ENCODE measurements at regions not wholly inside any gene's neighbourhood (a gene's known extent, or its start where the extent isn't known, plus 50 kb on each side); places are given as distances from the start of the nearest gene placed in this dataset.
"Not testable (repeated sequence)": the region's sequence is repeated elsewhere in the genome, so short reads cannot be mapped to it uniquely, and the experiment has no call there.

DNA sequence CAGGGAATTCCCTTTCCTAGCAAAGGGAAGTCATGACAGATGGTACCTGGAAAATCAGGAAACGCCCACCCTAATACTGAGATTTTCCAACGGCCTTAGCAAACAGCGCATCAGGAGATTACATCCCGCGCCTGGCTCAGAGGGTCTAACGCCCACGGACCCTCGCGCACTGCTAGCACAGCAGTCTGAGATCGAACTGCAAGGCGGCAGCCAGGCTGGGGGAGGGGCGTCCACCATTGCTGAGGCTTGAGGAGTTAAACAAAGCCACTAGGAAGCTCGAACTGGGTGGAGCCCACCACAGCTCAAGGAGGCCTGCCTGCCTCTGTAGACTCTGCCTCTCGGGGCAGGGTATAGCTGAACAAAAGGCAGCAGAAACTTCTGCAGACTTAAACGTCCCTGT lies 507.7 kb downstream of the ZIC3 start:
- no peak overlapping the region for H3K4me3 Mint-ChIP-seq
- no peak overlapping the region for H3K27ac Mint-ChIP-seq
- H3K27me3 Mint-ChIP-seq (ENCODE audit: insufficient read depth) = no peaks in the 10 kb centered on the region
- H3K36me3 Mint-ChIP-seq (ENCODE audit: low read depth) = no peaks in the 10 kb centered on the region
- H3K4me1 Mint-ChIP-seq (ENCODE audit: low read depth) = no peaks in the 10 kb centered on the region
- H3K9me3 Mint-ChIP-seq = no peaks in the 10 kb centered on the region
- intact Hi-C loops (cut with micrococcal nuclease) = no loop called here
- DNase-seq (ENCODE audit: low spot score) = no peak

DNA sequence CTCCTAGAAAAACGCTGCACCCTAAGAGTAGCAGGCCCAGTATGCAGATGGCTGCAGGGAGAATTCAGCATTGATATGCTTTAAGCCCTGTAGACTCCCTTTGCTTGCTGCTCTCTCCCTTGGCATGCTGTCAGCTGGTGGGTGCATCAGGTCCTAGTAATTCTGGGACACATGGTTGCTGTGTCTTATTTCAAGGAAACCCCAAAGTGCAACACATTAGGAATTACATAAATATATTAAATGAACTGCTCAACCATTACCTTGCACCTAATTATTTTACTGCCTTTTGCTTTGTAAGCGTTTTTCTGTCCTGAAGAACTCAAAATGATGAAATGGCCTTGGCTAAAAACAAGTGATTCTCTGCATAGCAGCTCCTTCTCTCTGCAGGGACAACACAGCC lies 516.3 kb downstream of the ZIC3 start:
- intact Hi-C loops (cut with micrococcal nuclease) = no loop called here
- no peaks in the 10 kb centered on the region for H3K27me3 Mint-ChIP-seq (ENCODE audit: insufficient read depth)

DNA sequence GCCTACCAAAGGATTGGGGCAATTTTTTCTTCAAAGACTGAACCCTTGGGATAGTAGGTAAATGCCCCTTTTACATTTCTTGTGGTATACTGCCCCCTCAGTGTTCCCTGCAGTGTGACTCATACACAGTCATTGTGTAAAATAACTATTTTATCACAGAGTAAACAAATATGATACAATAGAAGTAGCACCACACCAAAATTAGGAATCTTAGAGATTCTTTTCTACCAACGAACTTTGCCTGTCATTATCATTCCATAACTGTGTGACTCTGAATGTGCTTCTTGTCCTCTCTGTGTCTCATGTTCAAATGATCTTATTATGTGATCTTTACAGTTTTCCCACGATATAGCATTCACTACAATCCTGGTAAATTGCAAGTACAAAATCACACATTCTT lies 517.0 kb downstream of the ZIC3 start:
- DNase-seq (ENCODE audit: low spot score) = no peak
- no peaks in the 10 kb centered on the region for H3K27me3 Mint-ChIP-seq (ENCODE audit: insufficient read depth)
- no peak overlapping the region for H3K4me3 Mint-ChIP-seq
- H3K36me3 Mint-ChIP-seq (ENCODE audit: low read depth) = no peaks in the 10 kb centered on the region
- H3K4me1 Mint-ChIP-seq (ENCODE audit: low read depth) = no peaks in the 10 kb centered on the region
- H3K9me3 Mint-ChIP-seq = no peaks in the 10 kb centered on the region
- H3K27ac Mint-ChIP-seq = no peak overlapping the region
- intact Hi-C loops (cut with micrococcal nuclease) = no loop called here

More for the DNA sequence above, 516.3 kb downstream of the ZIC3 start:
- Mint-ChIP-seq H3K9me3 (no peaks in the 10 kb centered on the region), H3K36me3 (ENCODE audit: low read depth) (no peaks in the 10 kb centered on the region), H3K4me1 (ENCODE audit: low read depth) (no peaks in the 10 kb centered on the region), H3K27ac (no peak overlapping the region), H3K4me3 (no peak overlapping the region)
- DNase-seq (ENCODE audit: low spot score) = no peak

DNA sequence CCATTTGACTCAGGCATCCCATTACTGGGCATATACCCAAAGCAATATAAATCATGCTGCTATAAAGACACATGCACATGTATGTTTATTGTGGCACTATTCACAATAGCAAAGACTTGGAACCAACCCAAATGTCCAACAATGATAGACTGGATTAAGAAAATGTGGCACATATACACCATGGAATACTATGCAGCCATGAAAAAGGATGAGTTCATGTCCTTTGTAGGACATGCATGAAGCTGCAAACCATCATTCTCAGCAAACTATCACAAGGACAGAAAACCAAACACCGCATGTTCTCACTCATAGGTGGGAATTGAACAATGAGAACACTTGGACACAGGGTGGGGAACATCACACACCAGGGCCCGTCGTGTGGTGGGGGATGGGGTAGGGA lies 545.0 kb downstream of the ZIC3 start:
- H3K4me1 Mint-ChIP-seq (ENCODE audit: low read depth); H3K36me3 Mint-ChIP-seq (ENCODE audit: low read depth); H3K9me3 Mint-ChIP-seq; H3K27me3 Mint-ChIP-seq (ENCODE audit: insufficient read depth); DNase-seq (ENCODE audit: low spot score); intact Hi-C loops (cut with micrococcal nuclease); H3K27ac Mint-ChIP-seq; H3K4me3 Mint-ChIP-seq: not testable (repeated sequence)

DNA sequence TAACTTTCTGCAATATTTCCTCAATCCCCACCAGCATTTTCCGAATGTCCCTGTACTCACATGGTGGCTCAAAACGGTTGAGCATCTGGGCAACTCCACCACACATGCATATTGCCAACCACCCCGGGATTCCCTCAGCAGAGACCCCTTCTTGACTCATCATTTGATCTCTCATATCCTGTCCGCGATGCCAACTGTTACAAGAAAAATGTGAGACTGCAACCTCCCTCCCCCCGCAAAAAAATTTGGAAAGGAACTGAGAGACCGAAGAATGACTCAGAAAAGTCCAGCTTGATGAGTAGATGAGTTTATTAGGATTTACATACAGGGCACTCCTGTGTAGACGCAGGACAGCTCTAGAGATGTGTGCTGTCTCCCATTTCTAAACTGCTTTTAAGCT lies 561.4 kb downstream of the ZIC3 start:
- DNase-seq (ENCODE audit: low spot score) = no peak
- H3K27me3 Mint-ChIP-seq (ENCODE audit: insufficient read depth) = no peaks in the 10 kb centered on the region
- H3K36me3 Mint-ChIP-seq (ENCODE audit: low read depth) = no peaks in the 10 kb centered on the region
- H3K4me1 Mint-ChIP-seq (ENCODE audit: low read depth) = no peaks in the 10 kb centered on the region
- no peak overlapping the region for H3K4me3 Mint-ChIP-seq
- H3K27ac Mint-ChIP-seq = no peak overlapping the region
- intact Hi-C loops (cut with micrococcal nuclease) = loop anchor here (5.0 kb wide), 1 partner anchor 1845 kb away; no protein-coding TSS in a partner anchor
- no peaks in the 10 kb centered on the region for H3K9me3 Mint-ChIP-seq

DNA sequence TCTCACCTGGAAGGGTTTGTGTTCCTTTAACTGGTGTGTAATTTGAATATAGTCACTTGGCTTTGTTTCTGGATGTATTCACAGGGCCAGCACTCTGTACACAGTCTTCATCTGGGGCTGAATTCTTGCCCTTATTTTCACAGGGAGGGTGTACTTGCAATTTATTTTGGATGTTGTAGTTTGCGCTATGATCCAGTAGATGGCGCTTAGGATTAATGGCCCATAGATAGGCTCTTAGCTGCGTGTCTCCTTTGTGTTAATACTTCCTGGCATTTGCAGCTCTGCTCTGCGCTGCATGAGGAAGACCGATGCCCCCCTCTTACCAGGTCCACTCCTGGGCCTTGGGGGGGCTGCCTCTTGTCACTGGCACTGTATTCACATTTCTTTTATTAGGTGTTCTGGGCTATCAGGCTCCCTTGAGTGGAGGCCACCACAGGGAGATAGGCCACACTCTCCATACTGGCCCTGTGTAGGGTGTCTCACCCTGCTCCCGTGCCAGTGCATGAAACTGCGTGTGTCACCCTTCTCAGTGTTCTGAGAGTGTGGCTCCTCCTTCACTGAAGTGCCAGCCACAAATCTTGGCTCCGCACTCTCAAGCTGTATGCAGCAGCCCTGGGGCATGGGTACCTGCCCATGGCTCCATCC lies 562.2 kb downstream of the ZIC3 start:
- Mint-ChIP-seq H3K4me1 (ENCODE audit: low read depth) (no peaks in the 10 kb centered on the region), H3K4me3 (no peak overlapping the region), H3K36me3 (ENCODE audit: low read depth) (no peaks in the 10 kb centered on the region), H3K9me3 (no peaks in the 10 kb centered on the region), H3K27ac (no peak overlapping the region), H3K27me3 (ENCODE audit: insufficient read depth) (no peaks in the 10 kb centered on the region)
- intact Hi-C loops (cut with micrococcal nuclease) = loop anchor here (5.0 kb wide), 1 partner anchor 1844 kb away; no protein-coding TSS in a partner anchor
- DNase-seq (ENCODE audit: low spot score) = no peak

DNA sequence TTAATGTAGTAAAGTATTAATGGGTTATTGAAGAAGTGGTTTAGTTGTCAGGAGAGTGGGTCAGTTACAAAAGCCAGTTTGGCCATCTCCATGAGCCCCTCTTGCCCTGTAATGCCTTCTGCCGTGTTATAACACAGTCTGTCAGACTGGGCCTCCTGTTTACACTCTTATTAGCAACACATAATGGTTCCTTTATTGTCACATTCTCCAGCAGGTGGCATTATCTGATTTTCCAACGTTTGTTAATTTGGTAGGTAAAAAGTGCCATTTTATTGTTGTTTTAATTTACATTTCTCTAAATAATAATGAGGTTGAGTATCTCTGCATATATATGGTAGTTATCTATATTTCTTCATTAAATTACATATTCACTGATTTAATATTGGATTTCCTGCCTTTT lies 560.8 kb downstream of the FGF13 start:
- Mint-ChIP-seq H3K4me3 (no peak overlapping the region), H3K36me3 (ENCODE audit: low read depth) (no peaks in the 10 kb centered on the region), H3K9me3 (no peaks in the 10 kb centered on the region), H3K4me1 (ENCODE audit: low read depth) (no peaks in the 10 kb centered on the region), H3K27me3 (ENCODE audit: insufficient read depth) (no peaks in the 10 kb centered on the region), H3K27ac (no peak overlapping the region)
- intact Hi-C loops (cut with micrococcal nuclease) = no loop called here
- no peak for DNase-seq (ENCODE audit: low spot score)

DNA sequence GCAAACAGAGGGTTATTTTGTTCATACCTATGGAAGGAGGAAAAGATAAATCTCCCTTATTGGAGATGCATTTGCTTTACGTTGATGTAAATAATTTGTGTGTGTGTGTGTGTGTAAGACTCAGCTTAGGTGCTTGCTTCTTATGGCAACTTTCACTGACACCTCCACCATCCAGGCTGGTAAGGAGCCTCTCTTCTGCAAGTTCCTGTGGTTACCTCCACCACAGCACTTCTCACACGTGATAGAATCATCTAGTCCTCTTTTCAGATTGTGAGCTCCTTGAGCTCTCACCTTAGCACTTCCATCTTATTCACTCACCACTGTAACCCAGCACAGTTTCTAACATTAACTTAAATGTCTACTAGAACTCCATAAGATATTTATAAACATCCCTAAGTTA lies 553.7 kb downstream of the FGF13 start:
- DNase-seq (ENCODE audit: low spot score) = no peak
- H3K9me3 Mint-ChIP-seq = no peaks in the 10 kb centered on the region
- intact Hi-C loops (cut with micrococcal nuclease) = no loop called here

DNA sequence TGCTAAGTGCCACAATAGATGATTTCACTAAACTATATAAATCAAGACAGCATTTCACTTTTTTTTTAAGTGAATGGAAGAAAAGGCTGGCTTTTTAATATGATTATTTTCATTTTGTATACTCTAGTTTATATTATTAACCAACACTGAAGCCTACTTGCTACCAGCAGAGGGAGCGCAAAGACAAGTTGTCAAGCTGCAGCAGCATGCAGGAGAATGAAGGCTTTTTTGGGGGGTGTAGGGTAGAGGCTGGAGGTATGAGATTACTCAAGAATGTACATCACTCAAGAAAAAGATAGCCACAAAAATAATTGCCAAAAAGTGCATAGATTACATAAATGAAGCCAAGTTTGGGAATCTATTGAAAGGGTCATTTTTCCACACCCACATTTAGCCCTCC lies 519.5 kb downstream of the FGF13 start:
- no peak for DNase-seq (ENCODE audit: low spot score)
- intact Hi-C loops (cut with micrococcal nuclease) = no loop called here
- Mint-ChIP-seq H3K27ac (no peak overlapping the region), H3K36me3 (ENCODE audit: low read depth) (no peaks in the 10 kb centered on the region), H3K9me3 (no peaks in the 10 kb centered on the region), H3K4me3 (no peak overlapping the region), H3K4me1 (ENCODE audit: low read depth) (no peaks in the 10 kb centered on the region), H3K27me3 (ENCODE audit: insufficient read depth) (no peaks in the 10 kb centered on the region)

More for the DNA sequence above, 553.7 kb downstream of the FGF13 start:
- no peaks in the 10 kb centered on the region for H3K4me1 Mint-ChIP-seq (ENCODE audit: low read depth)
- no peak overlapping the region for H3K4me3 Mint-ChIP-seq
- H3K36me3 Mint-ChIP-seq (ENCODE audit: low read depth) = no peaks in the 10 kb centered on the region
- H3K27me3 Mint-ChIP-seq (ENCODE audit: insufficient read depth) = no peaks in the 10 kb centered on the region
- no peak overlapping the region for H3K27ac Mint-ChIP-seq

DNA sequence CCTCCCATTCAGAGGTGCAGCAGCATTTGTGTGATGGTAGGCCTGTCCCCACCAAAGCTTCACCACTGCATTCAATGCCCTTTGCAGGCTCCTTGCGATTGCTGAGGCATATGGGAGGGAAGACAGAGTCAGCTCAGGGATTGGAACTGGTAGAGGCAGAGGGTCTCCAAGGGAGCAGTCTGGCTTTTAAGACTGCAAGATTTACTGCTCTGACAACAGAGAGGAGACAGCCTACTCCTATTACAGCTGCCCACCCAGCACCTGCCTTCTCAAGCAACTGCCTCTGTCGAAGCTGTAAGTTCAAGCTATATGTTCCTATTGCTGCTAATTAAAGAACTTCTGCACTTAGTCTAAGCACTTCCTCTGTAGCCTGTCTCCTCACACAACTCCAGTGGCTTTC lies 481.8 kb downstream of the FGF13 start:
- Mint-ChIP-seq H3K9me3 (no peaks in the 10 kb centered on the region), H3K36me3 (ENCODE audit: low read depth) (no peaks in the 10 kb centered on the region), H3K27me3 (ENCODE audit: insufficient read depth) (no peaks in the 10 kb centered on the region), H3K4me3 (no peak overlapping the region), H3K27ac (no peak overlapping the region), H3K4me1 (ENCODE audit: low read depth) (no peaks in the 10 kb centered on the region)
- no peak for DNase-seq (ENCODE audit: low spot score)
- intact Hi-C loops (cut with micrococcal nuclease) = no loop called here

DNA sequence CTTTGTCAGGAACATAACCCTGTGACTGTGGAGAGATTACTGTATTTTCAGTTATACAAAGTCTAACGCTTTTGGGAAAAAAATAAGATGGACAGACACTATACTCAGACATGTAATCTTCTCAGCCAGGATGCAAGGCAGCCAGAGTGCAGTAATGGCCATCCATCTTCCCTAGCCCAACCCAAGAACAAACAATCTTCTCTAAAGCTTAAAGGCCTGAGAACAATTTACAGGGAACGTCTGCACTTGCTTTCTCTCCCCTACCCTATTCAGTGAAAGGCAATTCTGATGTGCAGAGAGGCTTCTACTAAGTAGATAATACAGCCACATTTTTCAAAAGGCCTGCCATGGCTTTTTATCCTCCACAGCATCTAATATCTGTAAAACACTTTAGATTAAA lies 471.3 kb downstream of the FGF13 start:
- peaks cover 7% of the 10 kb centered on the region for H3K9me3 Mint-ChIP-seq
- no peak overlapping the region for H3K4me3 Mint-ChIP-seq
- no peak overlapping the region for H3K27ac Mint-ChIP-seq
- H3K27me3 Mint-ChIP-seq (ENCODE audit: insufficient read depth) = no peaks in the 10 kb centered on the region
- intact Hi-C loops (cut with micrococcal nuclease) = no loop called here
- no peaks in the 10 kb centered on the region for H3K4me1 Mint-ChIP-seq (ENCODE audit: low read depth)
- no peak for DNase-seq (ENCODE audit: low spot score)
- H3K36me3 Mint-ChIP-seq (ENCODE audit: low read depth) = no peaks in the 10 kb centered on the region

DNA sequence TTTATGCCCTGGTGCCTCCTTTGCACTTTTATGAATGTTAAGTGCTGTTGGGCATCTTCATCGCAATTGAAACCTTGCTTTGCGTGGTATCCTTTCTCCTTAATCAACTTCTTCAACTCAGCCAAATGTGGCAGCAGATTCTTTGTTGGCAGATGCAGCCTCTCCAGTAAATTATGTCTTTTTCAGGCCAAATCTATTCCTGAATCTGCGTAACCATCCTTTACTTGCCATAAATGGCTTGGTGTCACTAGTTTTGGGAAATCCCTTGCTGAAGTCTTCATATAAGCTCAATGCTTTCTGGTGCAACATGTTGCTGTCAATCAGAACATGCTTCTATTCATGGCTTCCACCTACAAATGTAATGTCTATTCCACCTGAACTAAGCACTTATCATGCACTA lies 457.5 kb downstream of the FGF13 start:
- H3K4me3 Mint-ChIP-seq = no peak overlapping the region

DNA sequence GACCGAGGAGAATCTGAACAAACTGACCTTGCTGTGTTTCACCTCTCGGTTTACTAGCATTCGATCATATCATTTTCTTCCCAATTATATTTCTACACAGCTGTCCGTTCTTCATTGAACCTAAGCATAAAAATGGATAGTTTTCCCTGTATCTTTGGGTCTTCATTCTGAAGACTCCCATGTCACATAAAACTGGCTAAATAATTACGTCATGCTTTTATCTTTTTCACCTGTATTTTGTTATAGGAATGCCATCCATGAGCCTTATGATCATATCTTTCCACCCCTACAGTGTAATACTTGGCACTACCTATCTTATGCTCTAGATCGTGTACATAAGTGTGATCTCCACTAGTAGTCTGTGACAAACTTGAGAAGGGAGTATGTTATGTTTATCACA lies 456.1 kb downstream of the FGF13 start:
- H3K9me3 Mint-ChIP-seq = no peaks in the 10 kb centered on the region
- no peak for DNase-seq (ENCODE audit: low spot score)
- no peaks in the 10 kb centered on the region for H3K36me3 Mint-ChIP-seq (ENCODE audit: low read depth)
- intact Hi-C loops (cut with micrococcal nuclease) = no loop called here
- no peak overlapping the region for H3K27ac Mint-ChIP-seq
- H3K4me1 Mint-ChIP-seq (ENCODE audit: low read depth) = no peaks in the 10 kb centered on the region
- H3K4me3 Mint-ChIP-seq = no peak overlapping the region
- H3K27me3 Mint-ChIP-seq (ENCODE audit: insufficient read depth) = no peaks in the 10 kb centered on the region

More for the DNA sequence above, 457.5 kb downstream of the FGF13 start:
- Mint-ChIP-seq H3K27me3 (ENCODE audit: insufficient read depth) (no peaks in the 10 kb centered on the region), H3K9me3 (no peaks in the 10 kb centered on the region), H3K27ac (no peak overlapping the region), H3K4me1 (ENCODE audit: low read depth) (no peaks in the 10 kb centered on the region), H3K36me3 (ENCODE audit: low read depth) (no peaks in the 10 kb centered on the region)
- no peak for DNase-seq (ENCODE audit: low spot score)
- intact Hi-C loops (cut with micrococcal nuclease) = no loop called here

DNA sequence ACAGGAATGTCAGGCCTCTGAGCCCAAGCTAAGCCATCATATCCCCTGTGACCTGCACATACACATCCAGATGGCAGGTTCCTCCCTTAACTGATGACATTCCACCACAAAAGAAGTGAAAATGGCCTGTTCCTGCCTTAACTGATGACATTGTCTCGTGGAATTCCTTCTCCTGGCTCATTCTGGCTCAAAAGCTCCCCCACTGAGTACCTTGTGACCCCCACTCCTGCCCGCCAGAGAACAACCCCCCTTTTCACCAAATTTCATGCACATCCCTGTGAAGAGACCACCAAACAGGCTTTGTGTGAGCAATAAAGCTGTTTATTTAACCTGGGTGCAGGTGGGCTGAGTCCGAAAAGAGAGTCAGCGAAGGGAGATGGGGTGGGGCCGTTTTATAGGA lies 447.4 kb downstream of the FGF13 start:
- H3K4me3 Mint-ChIP-seq; H3K4me1 Mint-ChIP-seq (ENCODE audit: low read depth); H3K27me3 Mint-ChIP-seq (ENCODE audit: insufficient read depth); DNase-seq (ENCODE audit: low spot score); H3K9me3 Mint-ChIP-seq; H3K36me3 Mint-ChIP-seq (ENCODE audit: low read depth); intact Hi-C loops (cut with micrococcal nuclease); H3K27ac Mint-ChIP-seq: not testable (repeated sequence)
